Stimulated activated naive B cell treated with anti-CD40 and anti-IgM and Interleukin-4, amounts not matched to agents 10 μg/mL and 1 μg/mL and 100 μg/mL, for 72 hours (primary cell): ENCODE measurements at regions not wholly inside any gene's neighbourhood (a gene's known extent, or its start where the extent isn't known, plus 50 kb on each side); places are given as distances from the start of the nearest gene placed in this dataset.

Source experiments
- ATAC-seq, 2 donors: fragments of 150-1000 bp; cut with Tn5 transposase; replicated peaks; 2 replicates each; pipeline ENCODE4 v1.10.0; 2021; ENCODE audit warnings: moderate library complexity in 1 of 2
- DNase-seq: peaks from one replicate; pipeline ENCODE4 v3.0.0; 2021
- H3K27ac Mint-ChIP-seq: one replicate; pipeline ENCODE4 v1.8.0; 2022; ENCODE audit warnings: mild to moderate bottlenecking, mixed read lengths
- H3K27me3 Mint-ChIP-seq, 2 donors: one replicate each; pipeline ENCODE4 v1.8.0; 2022; ENCODE audit warnings: mixed read lengths in 2 of 2
- H3K36me3 Mint-ChIP-seq, 2 donors: one replicate each; pipeline ENCODE4 v1.8.0; 2022; ENCODE audit warnings: mixed read lengths in 2 of 2, mild to moderate bottlenecking in 1 of 2
- H3K4me1 Mint-ChIP-seq, 2 donors: one replicate each; pipeline ENCODE4 v1.8.0; 2022; ENCODE audit warnings: mixed read lengths in 2 of 2, mild to moderate bottlenecking in 1 of 2
- H3K4me3 Mint-ChIP-seq, 2 donors: one replicate each; pipeline ENCODE4 v1.8.0; 2022; ENCODE audit warnings: mild to moderate bottlenecking in 2 of 2, mixed read lengths in 2 of 2, moderate library complexity in 1 of 2
- H3K9me3 Mint-ChIP-seq, 2 donors: one replicate each; pipeline ENCODE4 v1.8.0; 2022; ENCODE audit warnings: mixed read lengths in 2 of 2, mild to moderate bottlenecking in 1 of 2

DNA sequence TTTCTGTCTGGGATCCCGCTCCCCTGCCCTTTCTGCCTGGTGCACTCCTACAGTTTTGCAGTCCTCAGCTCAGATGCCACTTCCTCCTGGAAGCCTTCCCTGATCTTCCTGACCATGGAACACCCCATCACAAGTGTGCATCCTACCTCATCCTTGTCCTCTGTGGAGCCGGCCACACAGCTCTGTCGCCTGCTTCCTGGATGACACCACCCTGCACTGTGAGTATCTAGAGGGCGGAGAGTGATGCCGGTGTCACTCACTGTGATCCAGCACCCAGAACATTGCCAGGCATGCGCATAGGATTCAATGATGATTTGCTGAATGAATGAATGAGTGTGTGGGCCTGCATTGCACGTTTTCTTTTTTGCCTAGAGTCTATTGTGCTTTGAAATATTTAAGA, 529.9 kb downstream of the TCERG1L start:
- H3K27ac Mint-ChIP-seq: no peak overlapping the region
- H3K4me1 Mint-ChIP-seq: no peaks in the 10 kb centered on the region
- ATAC-seq (no peak), DNase-seq (no peak)
- no peak overlapping the region for H3K4me3 Mint-ChIP-seq
- no peaks in the 10 kb centered on the region for H3K27me3 Mint-ChIP-seq
- H3K36me3 Mint-ChIP-seq: no peaks in the 10 kb centered on the region
- no peaks in the 10 kb centered on the region for H3K9me3 Mint-ChIP-seq

DNA sequence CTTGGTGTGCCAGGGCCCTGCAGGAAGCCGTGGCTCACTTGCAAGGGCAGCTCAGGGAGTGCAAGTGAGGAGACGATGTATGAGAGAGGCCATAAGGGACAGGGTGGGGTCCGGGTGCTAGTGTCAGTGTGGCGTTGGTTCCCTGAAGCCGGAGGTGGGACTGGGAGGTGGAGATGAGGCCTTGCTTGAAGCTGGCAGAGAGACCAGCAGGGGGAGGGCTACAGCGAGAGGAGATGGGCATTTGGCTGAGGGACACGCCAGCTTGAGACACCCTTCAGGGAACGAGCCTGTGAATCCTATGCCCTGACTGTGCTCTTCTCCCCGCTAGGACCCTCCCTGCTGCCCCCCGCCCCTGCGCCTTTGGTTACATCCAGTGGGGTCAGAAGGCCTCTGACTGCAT, 529.1 kb downstream of the TCERG1L start:
- Mint-ChIP-seq H3K4me3 (no peak overlapping the region), H3K27me3 (no peaks in the 10 kb centered on the region), H3K36me3 (no peaks in the 10 kb centered on the region), H3K27ac (no peak overlapping the region), H3K4me1 (no peaks in the 10 kb centered on the region), H3K9me3 (no peaks in the 10 kb centered on the region)
- ATAC-seq (no peak), DNase-seq (no peak)

GRCh38 chr10:130784326-130784725, 527.2 kb downstream of the TCERG1L start:
- Mint-ChIP-seq H3K4me1 (no peaks in the 10 kb centered on the region), H3K27me3 (no peaks in the 10 kb centered on the region), H3K4me3 (no peak overlapping the region), H3K9me3 (peaks cover 3 to 4% of the 10 kb centered on the region in 2 donors), H3K36me3 (no peaks in the 10 kb centered on the region), H3K27ac (no peak overlapping the region)
- DNase-seq (no peak), ATAC-seq (no peak)

DNA sequence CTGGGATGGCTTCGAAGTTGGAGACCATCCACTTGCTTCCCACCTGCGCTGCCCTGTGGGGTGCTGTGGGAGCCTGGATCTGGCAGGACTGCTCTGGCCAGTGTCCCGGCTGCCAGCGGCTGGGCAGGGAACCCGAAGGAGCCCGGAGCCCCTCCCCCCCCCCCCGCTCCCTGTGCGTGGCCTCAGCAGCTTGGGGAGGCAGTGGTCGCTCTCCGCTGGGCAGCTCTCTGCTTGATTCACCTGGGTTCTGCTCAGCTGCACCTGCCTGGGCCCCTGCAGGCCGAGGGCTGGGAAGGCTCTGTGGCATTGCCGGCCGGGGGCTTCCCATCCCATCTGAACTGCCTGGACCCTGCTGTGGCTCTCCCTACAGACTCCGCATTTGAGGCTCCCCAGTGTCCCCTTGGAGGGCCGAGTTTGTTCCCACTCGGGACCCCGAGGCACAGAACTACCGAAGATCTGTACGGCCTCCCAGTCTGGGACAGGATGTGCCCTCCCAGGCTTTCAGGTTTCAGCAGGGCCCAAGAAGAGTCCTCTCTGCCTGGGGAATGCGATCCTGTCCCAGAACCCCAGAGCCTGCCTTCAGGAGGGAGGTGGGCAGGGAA, 525.1 kb downstream of the TCERG1L start:
- H3K36me3 Mint-ChIP-seq: no peaks in the 10 kb centered on the region
- H3K4me3 Mint-ChIP-seq: no peak overlapping the region
- no peak for ATAC-seq
- H3K4me1 Mint-ChIP-seq: no peaks in the 10 kb centered on the region
- peaks cover 3 to 4% of the 10 kb centered on the region in 2 donors for H3K9me3 Mint-ChIP-seq
- no peak overlapping the region for H3K27ac Mint-ChIP-seq
- H3K27me3 Mint-ChIP-seq: no peaks in the 10 kb centered on the region
- DNase-seq: no peak

DNA sequence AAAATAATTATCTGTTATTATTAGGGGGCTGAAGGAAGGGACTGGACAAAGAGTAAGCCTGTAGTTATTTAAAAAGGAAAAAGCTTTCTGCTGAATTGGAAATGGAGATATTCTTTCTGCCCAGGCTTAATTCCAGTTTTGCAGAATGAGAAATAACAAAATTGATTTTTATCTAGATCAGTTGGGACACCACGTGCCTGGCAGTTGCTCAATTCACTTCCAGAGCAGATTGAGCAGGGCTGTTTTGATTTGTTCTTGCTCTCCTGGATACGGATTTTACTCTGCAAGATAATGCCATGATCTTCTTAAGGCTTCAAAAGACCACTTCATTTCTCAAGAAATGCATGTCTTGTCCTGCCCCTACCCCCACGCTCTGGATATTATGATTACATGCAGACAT, 524.3 kb downstream of the TCERG1L start:
- DNase-seq (no peak), ATAC-seq (no peak)
- Mint-ChIP-seq H3K27ac (no peak overlapping the region), H3K4me1 (no peaks in the 10 kb centered on the region), H3K9me3 (peaks cover 3 to 4% of the 10 kb centered on the region in 2 donors), H3K36me3 (no peaks in the 10 kb centered on the region), H3K4me3 (no peak overlapping the region), H3K27me3 (no peaks in the 10 kb centered on the region)

DNA sequence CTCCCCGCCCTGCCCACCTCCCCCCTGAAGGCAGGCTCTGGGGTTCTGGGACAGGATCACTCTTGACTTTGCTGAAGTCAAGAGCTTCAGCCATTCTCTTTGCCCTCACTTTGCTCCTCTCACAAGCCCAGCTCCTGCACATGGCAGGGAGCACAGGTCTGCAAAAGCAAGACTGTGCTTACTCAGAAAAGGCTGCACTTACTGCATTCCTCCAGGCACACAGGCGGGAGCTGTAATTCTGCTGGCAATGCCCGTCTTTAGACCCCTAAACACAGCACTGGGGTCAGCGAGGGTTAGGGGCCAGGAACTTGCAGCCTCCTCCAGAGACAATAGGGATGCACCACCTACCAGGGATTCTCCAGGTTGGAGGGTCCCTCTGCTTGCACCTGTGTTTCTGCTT, 523.7 kb downstream of the TCERG1L start:
- no peak overlapping the region for H3K4me3 Mint-ChIP-seq

GRCh38 chr10:130790339-130790738, 521.2 kb downstream of the TCERG1L start:
- no peak overlapping the region for H3K27ac Mint-ChIP-seq
- H3K27me3 Mint-ChIP-seq: no peaks in the 10 kb centered on the region
- H3K4me3 Mint-ChIP-seq: no peak overlapping the region
- ATAC-seq: no peak
- peaks cover 3 to 4% of the 10 kb centered on the region in 2 donors for H3K9me3 Mint-ChIP-seq
- no peak for DNase-seq
- H3K4me1 Mint-ChIP-seq: no peaks in the 10 kb centered on the region
- H3K36me3 Mint-ChIP-seq: no peaks in the 10 kb centered on the region

More for the DNA sequence above, 523.7 kb downstream of the TCERG1L start:
- H3K36me3 Mint-ChIP-seq: no peaks in the 10 kb centered on the region
- H3K27me3 Mint-ChIP-seq: no peaks in the 10 kb centered on the region
- no peaks in the 10 kb centered on the region for H3K4me1 Mint-ChIP-seq
- H3K27ac Mint-ChIP-seq: no peak overlapping the region
- ATAC-seq (no peak), DNase-seq (no peak)
- H3K9me3 Mint-ChIP-seq: peaks cover 3 to 4% of the 10 kb centered on the region in 2 donors

DNA sequence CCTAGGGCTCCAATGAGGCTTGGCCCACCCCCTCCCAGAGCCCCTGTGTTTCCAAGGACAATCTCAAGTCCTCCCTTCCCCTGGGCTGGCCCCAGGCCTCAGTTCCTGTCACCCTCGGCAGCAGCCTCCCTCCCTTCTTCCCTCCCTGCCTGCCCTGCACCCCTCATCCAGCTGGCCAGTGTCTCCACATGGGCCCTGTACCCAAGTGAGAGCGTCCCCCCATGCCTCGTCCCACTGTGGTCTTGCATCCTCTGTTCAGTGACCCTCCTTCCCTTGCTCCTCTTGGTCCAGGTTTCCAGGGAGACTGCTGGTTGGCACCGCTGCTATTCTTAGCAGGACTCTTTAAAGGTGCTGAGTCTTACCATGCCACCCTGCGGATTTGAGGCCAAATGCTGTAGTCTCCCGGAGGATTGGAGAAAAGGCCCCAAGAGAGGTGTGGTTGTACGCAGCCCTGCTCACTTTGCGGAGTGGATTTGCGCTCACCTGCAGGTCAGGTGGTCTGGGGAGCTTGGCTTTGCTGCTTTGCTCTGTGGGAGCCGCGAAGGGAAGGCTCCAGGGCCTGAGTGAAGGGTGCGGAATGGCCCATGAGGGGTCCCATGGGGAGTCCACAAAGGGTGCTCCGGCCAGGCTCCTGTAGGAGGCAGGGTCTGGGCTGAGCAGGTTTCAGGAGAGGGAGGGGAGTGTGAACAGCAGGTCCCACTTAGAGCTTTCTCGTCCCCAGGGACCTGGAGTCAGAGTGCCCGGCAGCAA, 519.2 kb downstream of the TCERG1L start:
- Mint-ChIP-seq H3K27ac (no peak overlapping the region), H3K36me3 (no peaks in the 10 kb centered on the region), H3K27me3 (no peaks in the 10 kb centered on the region), H3K4me3 (no peak overlapping the region), H3K9me3 (peaks cover 3 to 9% of the 10 kb centered on the region in 2 donors), H3K4me1 (no peaks in the 10 kb centered on the region)
- DNase-seq (no peak), ATAC-seq (no peak)

DNA sequence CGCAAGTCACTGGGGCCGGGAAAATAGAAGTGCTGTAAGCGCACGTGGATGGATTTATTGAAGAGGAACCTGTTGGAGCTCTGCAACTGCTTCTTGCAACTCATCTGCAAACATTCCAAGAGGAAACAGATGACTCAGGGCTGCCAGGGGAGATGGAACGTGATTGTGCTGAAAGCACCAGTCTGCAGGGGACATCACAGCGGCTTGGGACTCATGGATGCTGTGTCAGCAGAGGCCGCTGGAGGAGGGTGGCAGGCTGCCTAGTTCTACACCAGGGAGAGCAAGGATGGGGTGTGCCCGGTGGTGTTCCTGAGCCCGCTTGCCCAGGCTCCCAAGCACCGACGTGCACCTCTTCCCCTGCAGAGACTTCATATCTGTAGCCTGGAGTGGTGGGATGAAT, 515.7 kb downstream of the TCERG1L start:
- Mint-ChIP-seq H3K4me3 (no peak overlapping the region), H3K4me1 (no peaks in the 10 kb centered on the region), H3K27ac (no peak overlapping the region), H3K27me3 (no peaks in the 10 kb centered on the region), H3K36me3 (no peaks in the 10 kb centered on the region), H3K9me3 (peaks cover 1 to 5% of the 10 kb centered on the region in 2 donors)
- ATAC-seq (no peak), DNase-seq (no peak)

- DNase-seq: no peak
- Mint-ChIP-seq H3K27me3 (no peaks in the 10 kb centered on the region), H3K36me3 (no peaks in the 10 kb centered on the region), H3K4me1 (no peaks in the 10 kb centered on the region), H3K27ac (no peak overlapping the region), H3K9me3 (peaks cover 1 to 5% of the 10 kb centered on the region in 2 donors), H3K4me3 (no peak overlapping the region)
- no peak for ATAC-seq
These were observed 512.0 kb downstream of the TCERG1L start for GRCh38 chr10:130799532-130799931.

DNA sequence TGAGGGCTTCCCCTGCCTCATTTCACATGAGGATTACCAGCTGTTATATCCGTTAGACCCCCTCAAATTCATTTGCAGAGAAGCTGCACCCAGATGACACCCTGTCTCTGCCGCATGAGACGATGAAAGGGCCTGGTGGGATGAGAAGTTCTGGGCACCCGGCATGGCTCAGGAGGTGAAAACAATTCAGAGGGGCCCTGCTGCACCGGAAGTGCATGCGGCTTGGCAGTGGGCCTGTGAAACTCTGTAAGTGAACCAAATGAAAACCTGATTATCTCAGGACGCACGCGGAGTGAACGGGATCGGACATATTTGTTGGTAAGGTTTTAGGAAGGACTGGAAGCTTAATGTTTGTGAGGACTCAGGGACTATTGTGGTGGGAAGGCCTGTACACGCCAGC, 511.2 kb downstream of the TCERG1L start:
- H3K36me3 Mint-ChIP-seq: no peaks in the 10 kb centered on the region
- no peaks in the 10 kb centered on the region for H3K27me3 Mint-ChIP-seq
- no peak overlapping the region for H3K27ac Mint-ChIP-seq
- no peak overlapping the region for H3K4me3 Mint-ChIP-seq
- ATAC-seq (no peak), DNase-seq (no peak)
- peaks cover 1 to 5% of the 10 kb centered on the region in 2 donors for H3K9me3 Mint-ChIP-seq
- no peaks in the 10 kb centered on the region for H3K4me1 Mint-ChIP-seq

DNA sequence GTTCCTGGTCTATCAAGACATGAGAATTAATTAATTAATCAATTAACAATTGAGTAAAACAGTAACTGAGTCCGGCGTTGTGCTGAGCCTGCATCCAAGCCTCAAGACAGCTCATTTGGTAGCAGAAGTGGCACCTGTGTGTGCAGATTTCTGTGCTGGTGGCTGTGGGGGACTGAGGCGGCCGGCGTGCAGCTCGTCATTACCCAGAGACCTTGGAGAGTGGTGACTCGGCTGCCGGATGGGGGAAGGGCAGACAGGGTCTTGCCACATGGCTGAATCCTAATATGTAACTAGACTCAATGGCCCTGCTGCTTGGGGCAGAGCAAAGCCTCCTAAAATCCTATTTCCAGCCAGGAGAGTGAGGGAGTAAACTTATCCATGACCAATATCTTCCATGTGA, 510.2 kb downstream of the TCERG1L start:
- DNase-seq: no peak
- no peaks in the 10 kb centered on the region for H3K36me3 Mint-ChIP-seq

DNA sequence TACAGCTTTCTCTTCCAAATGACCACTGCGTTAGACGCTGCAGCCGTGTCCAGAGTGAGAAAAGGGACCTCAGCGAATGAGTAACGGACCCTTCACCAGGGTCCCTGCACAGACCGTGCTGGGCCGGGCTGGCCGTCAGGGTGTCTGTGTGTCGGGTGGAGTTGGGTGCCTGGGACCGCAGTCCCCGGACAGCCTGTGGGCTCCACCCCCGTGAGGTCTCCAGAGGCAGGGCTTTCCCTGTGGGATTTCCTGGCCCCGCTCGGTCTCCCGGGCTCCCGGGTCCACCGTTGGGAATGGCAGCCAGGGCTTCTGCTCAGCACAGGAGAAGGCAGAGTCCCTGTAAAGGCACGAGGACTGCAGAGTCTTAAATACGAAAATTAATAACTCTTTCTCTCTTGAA, 509.7 kb downstream of the TCERG1L start:
- Mint-ChIP-seq H3K36me3 (no peaks in the 10 kb centered on the region), H3K9me3 (peaks cover 1 to 4% of the 10 kb centered on the region in 2 donors), H3K27ac (no peak overlapping the region), H3K4me1 (no peaks in the 10 kb centered on the region), H3K27me3 (no peaks in the 10 kb centered on the region), H3K4me3 (no peak overlapping the region)
- no peak for DNase-seq
- ATAC-seq: no peak

More for the DNA sequence above, 510.2 kb downstream of the TCERG1L start:
- no peaks in the 10 kb centered on the region for H3K4me1 Mint-ChIP-seq
- H3K27ac Mint-ChIP-seq: no peak overlapping the region
- H3K27me3 Mint-ChIP-seq: no peaks in the 10 kb centered on the region
- peaks cover 1 to 5% of the 10 kb centered on the region in 2 donors for H3K9me3 Mint-ChIP-seq
- H3K4me3 Mint-ChIP-seq: no peak overlapping the region
- ATAC-seq: no peak

- Mint-ChIP-seq H3K9me3 (peaks cover 0 to 1% of the 10 kb centered on the region in 2 donors), H3K27me3 (no peaks in the 10 kb centered on the region), H3K4me3 (no peak overlapping the region), H3K4me1 (no peaks in the 10 kb centered on the region), H3K36me3 (no peaks in the 10 kb centered on the region), H3K27ac (no peak overlapping the region)
- ATAC-seq (no peak), DNase-seq (no peak)
These were observed 509.2 kb downstream of the TCERG1L start for GRCh38 chr10:130802301-130802700.

GRCh38 chr10:130804281-130804680, 507.2 kb downstream of the TCERG1L start:
- ATAC-seq (no peak), DNase-seq (no peak)
- Mint-ChIP-seq H3K27ac (no peak overlapping the region), H3K4me1 (no peaks in the 10 kb centered on the region), H3K4me3 (no peak overlapping the region), H3K36me3 (no peaks in the 10 kb centered on the region), H3K9me3 (peaks cover 0 to 1% of the 10 kb centered on the region in 2 donors), H3K27me3 (no peaks in the 10 kb centered on the region)
